ENCODE measurements at regions not wholly inside any gene's neighbourhood (a gene's known extent, or its start where the extent isn't known, plus 50 kb on each side); places are given as distances from the start of the nearest gene placed in this dataset.
"Not testable (repeated sequence)": the region's sequence is repeated elsewhere in the genome, so short reads cannot be mapped to it uniquely, and the experiment has no call there.

DNA sequence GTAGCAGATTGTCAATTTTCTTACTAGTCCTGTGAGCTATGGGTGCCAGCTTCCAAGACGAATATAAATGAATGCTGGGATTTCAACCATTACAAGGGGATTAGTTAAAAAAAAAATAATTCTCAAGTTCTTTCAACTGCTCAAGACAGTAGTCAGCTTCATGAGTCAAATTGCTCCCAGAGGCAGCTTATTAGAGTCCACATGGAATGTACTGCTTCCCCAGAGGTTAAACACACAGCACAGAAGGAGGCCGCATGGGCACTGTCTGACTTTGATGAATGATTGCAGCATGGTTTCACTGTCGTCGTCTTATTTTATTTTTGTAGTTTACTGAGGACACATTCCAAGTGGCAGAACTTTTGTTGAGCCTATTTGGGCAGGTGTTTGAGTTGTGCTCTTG, 563.2 kb downstream of the TMEM135 start:
- BruUV-seq (replicated peaks): no TSS peak
- ChIA-PET CTCF (no interaction called here), POLR2A (interaction anchor here (1.5 kb wide), 1 partner anchor 17 kb away, joined by 4 read pairs; no protein-coding TSS in a partner anchor)
- Mint-ChIP-seq H3K27ac (ENCODE audit: low read depth, unreplicated experiment) (no peak overlapping the region), H3K36me3 (ENCODE audit: insufficient read depth, unreplicated experiment) (no peaks in the 10 kb centered on the region), H3K4me3 (ENCODE audit: unreplicated experiment) (no peak overlapping the region), H3K4me1 (ENCODE audit: insufficient read depth, unreplicated experiment) (peaks cover 11% of the 10 kb centered on the region), H3K9me3 (ENCODE audit: unreplicated experiment) (no peaks in the 10 kb centered on the region), H3K27me3 (ENCODE audit: insufficient read depth, unreplicated experiment) (no peaks in the 10 kb centered on the region)
- intact Hi-C loops (cut with micrococcal nuclease): no loop called here
- TF ChIP-seq, protein P1, sequence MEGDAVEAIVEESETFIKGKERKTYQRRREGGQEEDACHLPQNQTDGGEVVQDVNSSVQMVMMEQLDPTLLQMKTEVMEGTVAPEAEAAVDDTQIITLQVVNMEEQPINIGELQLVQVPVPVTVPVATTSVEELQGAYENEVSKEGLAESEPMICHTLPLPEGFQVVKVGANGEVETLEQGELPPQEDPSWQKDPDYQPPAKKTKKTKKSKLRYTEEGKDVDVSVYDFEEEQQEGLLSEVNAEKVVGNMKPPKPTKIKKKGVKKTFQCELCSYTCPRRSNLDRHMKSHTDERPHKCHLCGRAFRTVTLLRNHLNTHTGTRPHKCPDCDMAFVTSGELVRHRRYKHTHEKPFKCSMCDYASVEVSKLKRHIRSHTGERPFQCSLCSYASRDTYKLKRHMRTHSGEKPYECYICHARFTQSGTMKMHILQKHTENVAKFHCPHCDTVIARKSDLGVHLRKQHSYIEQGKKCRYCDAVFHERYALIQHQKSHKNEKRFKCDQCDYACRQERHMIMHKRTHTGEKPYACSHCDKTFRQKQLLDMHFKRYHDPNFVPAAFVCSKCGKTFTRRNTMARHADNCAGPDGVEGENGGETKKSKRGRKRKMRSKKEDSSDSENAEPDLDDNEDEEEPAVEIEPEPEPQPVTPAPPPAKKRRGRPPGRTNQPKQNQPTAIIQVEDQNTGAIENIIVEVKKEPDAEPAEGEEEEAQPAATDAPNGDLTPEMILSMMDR (IDR thresholded peaks at IDR 0.05; ENCODE audit: unreplicated experiment): no peak
- no peak for DNase-seq (ENCODE audit: unreplicated experiment)

DNA sequence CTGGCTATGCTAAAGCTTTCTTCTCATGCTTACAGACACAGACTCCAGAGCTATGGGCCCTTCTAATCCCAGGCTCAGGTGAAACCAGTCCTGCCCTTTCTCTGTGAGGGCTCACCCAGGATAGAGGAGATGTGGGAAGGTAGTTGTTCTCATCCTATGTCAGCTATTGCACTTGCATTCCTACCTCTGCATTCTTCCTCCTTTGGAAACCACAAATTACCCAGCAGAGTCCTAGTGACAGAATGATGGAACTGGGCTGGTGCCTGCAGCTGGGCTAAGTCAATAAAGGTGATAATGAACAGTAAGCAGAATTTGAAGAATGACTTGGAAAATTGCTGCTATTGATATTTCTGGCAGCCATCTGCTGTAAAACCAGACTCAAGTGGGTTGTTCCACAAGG, 560.0 kb downstream of the TMEM135 start:
- Mint-ChIP-seq H3K36me3 (ENCODE audit: insufficient read depth, unreplicated experiment) (no peaks in the 10 kb centered on the region), H3K9me3 (ENCODE audit: unreplicated experiment) (peaks cover 7% of the 10 kb centered on the region), H3K4me1 (ENCODE audit: insufficient read depth, unreplicated experiment) (no peaks in the 10 kb centered on the region), H3K4me3 (ENCODE audit: unreplicated experiment) (no peak overlapping the region), H3K27me3 (ENCODE audit: insufficient read depth, unreplicated experiment) (no peaks in the 10 kb centered on the region), H3K27ac (ENCODE audit: low read depth, unreplicated experiment) (no peak overlapping the region)
- BruUV-seq (replicated peaks): no TSS peak
- POLR2A ChIA-PET: no interaction called here
- CTCF ChIA-PET: no interaction called here
- TF ChIP-seq, protein P1 (IDR thresholded peaks at IDR 0.05; ENCODE audit: unreplicated experiment): no peak
- DNase-seq (ENCODE audit: unreplicated experiment): no peak
- intact Hi-C loops (cut with micrococcal nuclease): no loop called here

DNA sequence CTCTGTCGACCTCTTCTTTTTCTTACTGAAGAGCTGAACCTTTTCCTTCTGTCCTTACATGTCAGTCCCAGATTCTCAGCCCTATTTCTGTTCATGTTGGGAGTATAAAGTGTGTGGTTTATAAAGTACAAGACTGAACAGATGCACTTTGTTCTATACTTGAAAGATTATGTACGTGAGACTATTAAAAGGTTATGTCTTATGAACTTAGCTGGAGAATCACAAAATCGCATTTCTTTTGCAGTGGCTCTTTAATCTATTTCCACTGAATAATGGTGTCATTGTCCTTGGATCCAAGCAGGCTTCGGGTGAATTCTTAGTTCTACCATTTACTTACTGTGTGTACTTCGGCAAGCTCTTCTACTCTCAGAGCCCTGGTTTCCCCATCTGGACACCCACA, 558.4 kb downstream of the TMEM135 start:
- Mint-ChIP-seq H3K27ac (ENCODE audit: low read depth, unreplicated experiment) (no peak overlapping the region), H3K4me3 (ENCODE audit: unreplicated experiment) (no peak overlapping the region), H3K9me3 (ENCODE audit: unreplicated experiment) (peaks cover 19% of the 10 kb centered on the region), H3K4me1 (ENCODE audit: insufficient read depth, unreplicated experiment) (no peaks in the 10 kb centered on the region), H3K36me3 (ENCODE audit: insufficient read depth, unreplicated experiment) (no peaks in the 10 kb centered on the region), H3K27me3 (ENCODE audit: insufficient read depth, unreplicated experiment) (no peaks in the 10 kb centered on the region)
- no TSS peak for BruUV-seq (replicated peaks)
- intact Hi-C loops (cut with micrococcal nuclease): no loop called here
- TF ChIP-seq, protein P1 (IDR thresholded peaks at IDR 0.05; ENCODE audit: unreplicated experiment): no peak
- no peak for DNase-seq (ENCODE audit: unreplicated experiment)
- ChIA-PET CTCF (interaction anchor here (0.9 kb wide), 1 partner anchor 127 kb away, joined by 5 read pairs; no protein-coding TSS in a partner anchor), POLR2A (interaction anchor here (3.0 kb wide), 1 partner anchor 12 kb away, joined by 9 read pairs; no protein-coding TSS in a partner anchor)

DNA sequence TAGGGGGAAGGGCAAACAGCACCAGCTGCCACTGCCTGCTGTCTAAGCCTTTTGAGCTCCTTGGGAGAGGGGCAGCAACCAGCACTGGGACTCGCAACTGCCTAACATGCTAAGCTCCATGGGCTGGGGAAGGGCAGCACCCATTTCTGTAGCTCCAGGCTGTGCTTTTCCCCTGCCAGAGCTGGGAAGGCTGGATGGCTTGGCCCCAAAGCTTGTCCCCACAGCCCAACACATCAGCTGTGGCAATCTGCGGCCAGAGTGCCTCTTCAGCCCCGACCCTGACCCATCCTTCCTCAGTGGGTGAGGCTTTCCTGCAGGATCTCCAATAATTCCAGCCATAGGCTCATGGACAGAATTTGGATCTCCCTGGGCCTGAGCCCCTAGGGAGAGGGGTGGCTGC, 551.3 kb downstream of the TMEM135 start:
- TF ChIP-seq, protein P1 (IDR thresholded peaks at IDR 0.05; ENCODE audit: unreplicated experiment): no peak
- H3K4me1 Mint-ChIP-seq (ENCODE audit: insufficient read depth, unreplicated experiment): peaks cover 4% of the 10 kb centered on the region
- ChIA-PET CTCF (no interaction called here), POLR2A (no interaction called here)
- no peak for DNase-seq (ENCODE audit: unreplicated experiment)
- BruUV-seq (replicated peaks): no TSS peak
- H3K4me3 Mint-ChIP-seq (ENCODE audit: unreplicated experiment): no peak overlapping the region
- no peaks in the 10 kb centered on the region for H3K36me3 Mint-ChIP-seq (ENCODE audit: insufficient read depth, unreplicated experiment)
- H3K9me3 Mint-ChIP-seq (ENCODE audit: unreplicated experiment): peaks cover 18% of the 10 kb centered on the region
- no peak overlapping the region for H3K27ac Mint-ChIP-seq (ENCODE audit: low read depth, unreplicated experiment)
- no peaks in the 10 kb centered on the region for H3K27me3 Mint-ChIP-seq (ENCODE audit: insufficient read depth, unreplicated experiment)
- intact Hi-C loops (cut with micrococcal nuclease): no loop called here

DNA sequence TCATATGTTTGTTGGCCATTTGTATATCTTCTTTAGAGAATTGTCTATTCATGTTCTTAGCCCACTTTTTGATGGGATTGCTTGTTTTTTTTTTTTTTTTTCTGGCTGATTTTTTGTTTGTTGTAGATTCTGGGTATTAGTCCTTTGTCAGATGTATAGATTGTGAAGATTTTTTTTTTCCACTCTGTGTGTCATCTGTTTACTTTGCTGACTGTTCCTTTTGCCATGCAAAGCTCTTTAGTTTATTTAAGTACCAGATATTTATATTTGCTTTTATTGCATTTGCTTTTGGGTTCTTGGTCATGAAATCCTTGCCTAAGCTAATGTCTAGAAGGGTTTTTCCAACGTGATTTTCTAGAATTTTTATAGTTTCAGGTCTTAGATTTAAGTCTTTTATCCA, 547.9 kb downstream of the TMEM135 start:
- BruUV-seq (replicated peaks); H3K4me3 Mint-ChIP-seq (ENCODE audit: unreplicated experiment); intact Hi-C loops (cut with micrococcal nuclease); H3K9me3 Mint-ChIP-seq (ENCODE audit: unreplicated experiment); H3K27me3 Mint-ChIP-seq (ENCODE audit: insufficient read depth, unreplicated experiment); DNase-seq (ENCODE audit: unreplicated experiment); H3K36me3 Mint-ChIP-seq (ENCODE audit: insufficient read depth, unreplicated experiment): not testable (repeated sequence)
- ChIA-PET CTCF (interaction anchor here (0.6 kb wide), 2 partner anchors 8 to 42 kb away, joined by 3 to 6 read pairs; no protein-coding TSS in a partner anchor), POLR2A (interaction anchor here (0.6 kb wide), 1 partner anchor 112 kb away, joined by 4 read pairs; no protein-coding TSS in a partner anchor)
- Mint-ChIP-seq H3K4me1 (ENCODE audit: insufficient read depth, unreplicated experiment) (peaks cover 19% of the 10 kb centered on the region), H3K27ac (ENCODE audit: low read depth, unreplicated experiment) (peak overlapping the region; percentile 35)

All from MCF 10A (cell line).